ENCODE measurements at regions not wholly inside any gene's neighbourhood (a gene's known extent, or its start where the extent isn't known, plus 50 kb on each side); places are given as distances from the start of the nearest gene placed in this dataset.

- intact Hi-C loops (cut with DNase I), result no loop called here
- no peak overlapping the region for H3K4me3 ChIP-seq
- 89 to 92% (median 92%) methylated on average over 3 of the region's 3 CpGs for WGBS, 3 donors
- H3K27me3 ChIP-seq, result no peaks in the 10 kb centered on the region
- no peaks in the 10 kb centered on the region for H3K4me1 ChIP-seq (ENCODE audit: insufficient read depth)
- TF ChIP-seq EP300 (IDR thresholded peaks at IDR 0.05), result no peak
- TF ChIP-seq CTCF (IDR thresholded peaks at IDR 0.05), result no peak
- no peak for TF ChIP-seq POLR2A (IDR thresholded peaks at IDR 0.05)
- H3K36me3 ChIP-seq, result no peaks in the 10 kb centered on the region
- H3K27ac ChIP-seq, result no peak overlapping the region
- H3K9me3 ChIP-seq, result no peaks in the 10 kb centered on the region
- no peak for DNase-seq
Measured at GRCh38 chr9:13450723-13451122, 171.2 kb upstream of the MPDZ start.

GRCh38 chr9:13448482-13448881 lies 169.0 kb upstream of the MPDZ start:
- Histone ChIP-seq H3K4me1 (ENCODE audit: insufficient read depth) (no peaks in the 10 kb centered on the region), H3K4me3 (no peak overlapping the region), H3K36me3 (no peaks in the 10 kb centered on the region), H3K27me3 (no peaks in the 10 kb centered on the region), H3K9me3 (no peaks in the 10 kb centered on the region), H3K27ac (no peak overlapping the region)
- 95 to 100% (median 96%) methylated on average over 2 of the region's 2 CpGs for WGBS, 3 donors
- intact Hi-C loops (cut with DNase I), result loop anchor here in 3 of 4 donors (5.0 to 10.0 kb wide), 3 partner anchors 896 to 906 kb away; no protein-coding TSS in a partner anchor
- DNase-seq, result no peak
- TF ChIP-seq CTCF (IDR thresholded peaks at IDR 0.05) (no peak), EP300 (IDR thresholded peaks at IDR 0.05) (no peak), POLR2A (IDR thresholded peaks at IDR 0.05) (no peak)

GRCh38 chr9:13447843-13448422 lies 168.4 kb upstream of the MPDZ start:
- TF ChIP-seq POLR2A (IDR thresholded peaks at IDR 0.05) (no peak), EP300 (IDR thresholded peaks at IDR 0.05) (no peak), CTCF (IDR thresholded peaks at IDR 0.05) (no peak)
- Histone ChIP-seq H3K27me3 (no peaks in the 10 kb centered on the region), H3K9me3 (no peaks in the 10 kb centered on the region), H3K4me3 (no peak overlapping the region), H3K4me1 (ENCODE audit: insufficient read depth) (no peaks in the 10 kb centered on the region), H3K36me3 (no peaks in the 10 kb centered on the region), H3K27ac (no peak overlapping the region)
- no peak for DNase-seq
- intact Hi-C loops (cut with DNase I), result loop anchor here in 3 of 4 donors (5.0 to 10.0 kb wide), 3 partner anchors 897 to 907 kb away; no protein-coding TSS in a partner anchor
- WGBS, 3 donors, result 1 to 7% (median 3%) methylated on average over 3 of the region's 3 CpGs

- Histone ChIP-seq H3K4me1 (ENCODE audit: insufficient read depth) (no peaks in the 10 kb centered on the region), H3K4me3 (no peak overlapping the region), H3K36me3 (no peaks in the 10 kb centered on the region), H3K27me3 (no peaks in the 10 kb centered on the region), H3K27ac (no peak overlapping the region), H3K9me3 (no peaks in the 10 kb centered on the region)
- no peak for DNase-seq
- 12 to 13% (median 12%) methylated on average over 5 of the region's 5 CpGs for WGBS, 3 donors
- no peak for TF ChIP-seq EP300 (IDR thresholded peaks at IDR 0.05)
- peak in 2 of 3 donors; percentile 15 to 36 for TF ChIP-seq CTCF (IDR thresholded peaks at IDR 0.05)
- intact Hi-C loops (cut with DNase I), result loop anchor here in 3 of 4 donors (5.0 to 10.0 kb wide), 3 partner anchors 898 to 908 kb away; no protein-coding TSS in a partner anchor
Measured at GRCh38 chr9:13446938-13447842, 167.7 kb upstream of the MPDZ start.
